ENCODE measurements at regions not wholly inside any gene's neighbourhood (a gene's known extent, or its start where the extent isn't known, plus 50 kb on each side); places are given as distances from the start of the nearest gene placed in this dataset.

GRCh38 chr18:59767732-59768131 lies 70.5 kb upstream of the CCBE1 start:
- no peak for TF ChIP-seq CTCF (IDR thresholded peaks at IDR 0.05; ENCODE audit: low read length)
- no peak for TF ChIP-seq EZH2 (IDR thresholded peaks at IDR 0.05; ENCODE audit: borderline replicate concordance, low read length)
